ENCODE measurements at regions not wholly inside any gene's neighbourhood (a gene's known extent, or its start where the extent isn't known, plus 50 kb on each side); places are given as distances from the start of the nearest gene placed in this dataset.

- no peak overlapping the region for H3K4me3 Mint-ChIP-seq
- CTCF ChIA-PET = no interaction called here
- ATAC-seq = no peak
These were observed 114.1 kb downstream of the SLC16A9 start for GRCh38 chr10:59595593-59595992.

DNA sequence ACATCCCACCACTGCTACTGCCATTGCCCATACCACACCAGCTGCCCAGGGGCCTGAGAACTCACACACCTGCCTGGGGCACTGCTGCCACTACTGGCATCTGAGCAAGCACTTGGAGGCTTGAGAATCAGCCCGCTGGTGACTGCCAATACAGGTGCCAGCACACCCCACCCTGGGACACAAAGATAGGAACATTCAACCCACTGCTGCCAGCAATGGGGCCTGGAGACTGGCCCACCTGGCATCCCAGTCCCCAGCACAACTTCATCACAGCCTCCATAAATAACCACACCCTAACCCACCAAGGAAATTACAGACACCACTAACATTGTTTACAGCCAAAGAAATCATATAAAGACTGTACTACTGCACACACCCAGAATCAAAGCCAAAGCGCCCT lies 115.9 kb downstream of the SLC16A9 start:
- DNase-seq (no peak), ATAC-seq (no peak)
- intact Hi-C loops (cut with micrococcal nuclease) = loop anchor here (10.0 kb wide), 1 partner anchor 59 kb away; no protein-coding TSS in a partner anchor
- CTCF ChIA-PET = interaction anchor here (0.7 kb wide), 1 partner anchor 30 kb away, joined by 3 read pairs; no protein-coding TSS in a partner anchor
- POLR2A ChIA-PET = no interaction called here
- no peak overlapping the region for H3K4me3 Mint-ChIP-seq
- H3K27me3 Mint-ChIP-seq = peaks cover 5% of the 10 kb centered on the region
- no peak overlapping the region for H3K27ac Mint-ChIP-seq
- H3K4me1 Mint-ChIP-seq (ENCODE audit: low read depth) = no peaks in the 10 kb centered on the region
- H3K9me3 Mint-ChIP-seq = no peaks in the 10 kb centered on the region
- no peaks in the 10 kb centered on the region for H3K36me3 Mint-ChIP-seq (ENCODE audit: low read depth)
- no peak for TF ChIP-seq CTCF (IDR thresholded peaks at IDR 0.05)

More at GRCh38 chr10:59595593-59595992, 114.1 kb downstream of the SLC16A9 start:
- H3K4me1 Mint-ChIP-seq (ENCODE audit: low read depth) = no peaks in the 10 kb centered on the region
- H3K36me3 Mint-ChIP-seq (ENCODE audit: low read depth) = no peaks in the 10 kb centered on the region
- H3K27ac Mint-ChIP-seq = no peak overlapping the region
- H3K9me3 Mint-ChIP-seq = no peaks in the 10 kb centered on the region
- no peak for TF ChIP-seq CTCF (IDR thresholded peaks at IDR 0.05)
- H3K27me3 Mint-ChIP-seq = peaks cover 5% of the 10 kb centered on the region
- intact Hi-C loops (cut with micrococcal nuclease) = loop anchor here (10.0 kb wide), 1 partner anchor 61 kb away; no protein-coding TSS in a partner anchor
- POLR2A ChIA-PET = no interaction called here
- DNase-seq = no peak

- ATAC-seq (no peak), DNase-seq (no peak)
- Mint-ChIP-seq H3K4me3 (no peak overlapping the region), H3K4me1 (ENCODE audit: low read depth) (no peaks in the 10 kb centered on the region), H3K27me3 (peaks cover 2% of the 10 kb centered on the region), H3K36me3 (ENCODE audit: low read depth) (no peaks in the 10 kb centered on the region), H3K9me3 (no peaks in the 10 kb centered on the region), H3K27ac (no peak overlapping the region)
- CTCF ChIA-PET = interaction anchor here (1.0 kb wide), 1 partner anchor 11 kb away, joined by 3 read pairs; no protein-coding TSS in a partner anchor
- intact Hi-C loops (cut with micrococcal nuclease) = loop anchor here (10.0 kb wide), 3 partner anchors 55 to 805 kb away; no protein-coding TSS in a partner anchor
- no peak for TF ChIP-seq CTCF (IDR thresholded peaks at IDR 0.05)
- POLR2A ChIA-PET = no interaction called here
These were observed 119.9 kb downstream of the SLC16A9 start for GRCh38 chr10:59589796-59590195.

GRCh38 chr10:59588791-59589190 lies 120.9 kb downstream of the SLC16A9 start:
- Mint-ChIP-seq H3K27me3 (peaks cover 2% of the 10 kb centered on the region), H3K36me3 (ENCODE audit: low read depth) (no peaks in the 10 kb centered on the region), H3K4me3 (no peak overlapping the region), H3K9me3 (no peaks in the 10 kb centered on the region), H3K4me1 (ENCODE audit: low read depth) (no peaks in the 10 kb centered on the region), H3K27ac (no peak overlapping the region)
- no peak for TF ChIP-seq CTCF (IDR thresholded peaks at IDR 0.05)
- ATAC-seq (no peak), DNase-seq (no peak)
- ChIA-PET POLR2A (no interaction called here), CTCF (interaction anchor here (1.0 to 2.3 kb wide), 2 partner anchors 10 to 38 kb away, joined by 3 to 7 read pairs; no protein-coding TSS in a partner anchor)
- intact Hi-C loops (cut with micrococcal nuclease) = loop anchor here (10.0 kb wide), 2 partner anchors 344 to 804 kb away; no protein-coding TSS in a partner anchor

- POLR2A ChIA-PET = no interaction called here
- intact Hi-C loops (cut with micrococcal nuclease) = loop anchor here (10.0 kb wide), 2 partner anchors 343 to 803 kb away; no protein-coding TSS in a partner anchor
- no peak for ATAC-seq
- CTCF ChIA-PET = interaction anchor here (2.3 kb wide), 1 partner anchor 39 kb away, joined by 7 read pairs; no protein-coding TSS in a partner anchor
- Mint-ChIP-seq H3K9me3 (no peaks in the 10 kb centered on the region), H3K4me1 (ENCODE audit: low read depth) (no peaks in the 10 kb centered on the region), H3K27me3 (peaks cover 2% of the 10 kb centered on the region), H3K27ac (no peak overlapping the region), H3K36me3 (ENCODE audit: low read depth) (no peaks in the 10 kb centered on the region), H3K4me3 (no peak overlapping the region)
- DNase-seq = no peak
- TF ChIP-seq CTCF (IDR thresholded peaks at IDR 0.05) = no peak
These were observed 121.9 kb downstream of the SLC16A9 start for GRCh38 chr10:59587756-59588140.

Measured in activated CD8-positive, alpha-beta T cell treated with anti-CD3 and anti-CD28 coated beads for 36 hours (primary cell).